IPS-NIHi7 (cell line): ENCODE measurements at regions not wholly inside any gene's neighbourhood (a gene's known extent, or its start where the extent isn't known, plus 50 kb on each side); places are given as distances from the start of the nearest gene placed in this dataset.
"Not testable (repeated sequence)": the region's sequence is repeated elsewhere in the genome, so short reads cannot be mapped to it uniquely, and the experiment has no call there.

Source experiments
- DNase-seq: peaks from one replicate; pipeline ENCODE4 v3.0.0; 2012; ENCODE audit warnings: mixed read lengths; ENCODE audit errors: extremely low spot score

GRCh38 chr1:166305371-166305770, 138.6 kb upstream of the FAM78B start:
- DNase-seq, result no peak

GRCh38 chr1:166307261-166308188, 140.7 kb upstream of the FAM78B start:
- DNase-seq, result no peak

GRCh38 chr1:166316306-166316705, 149.5 kb upstream of the FAM78B start:
- not testable (repeated sequence) for DNase-seq

- DNase-seq, result no peak
These were observed 155.7 kb upstream of the FAM78B start for GRCh38 chr1:166322470-166322869.

- no peak for DNase-seq
These were observed 161.1 kb upstream of the FAM78B start for GRCh38 chr1:166327886-166328285.

GRCh38 chr1:166328956-166329355, 162.2 kb upstream of the FAM78B start:
- DNase-seq, result no peak

GRCh38 chr1:166330096-166330495, 163.3 kb upstream of the FAM78B start:
- peak; percentile 23 for DNase-seq

- DNase-seq, result no peak
These were observed 171.3 kb upstream of the FAM78B start for GRCh38 chr1:166338105-166338504.

- no peak for DNase-seq
These were observed 173.9 kb upstream of the FAM78B start for GRCh38 chr1:166340709-166341108.

GRCh38 chr1:166343276-166343675, 176.5 kb upstream of the FAM78B start:
- DNase-seq, result no peak

GRCh38 chr1:166350490-166350889, 183.7 kb upstream of the FAM78B start:
- peak; percentile 36 for DNase-seq

GRCh38 chr1:166351676-166352075, 184.9 kb upstream of the FAM78B start:
- no peak for DNase-seq

- no peak for DNase-seq
These were observed 186.4 kb upstream of the FAM78B start for GRCh38 chr1:166353213-166353612.

- peak; percentile 65 for DNase-seq
These were observed 187.6 kb upstream of the FAM78B start for GRCh38 chr1:166354406-166354805.

GRCh38 chr1:166365081-166365480, 198.3 kb upstream of the FAM78B start:
- DNase-seq, result no peak

- DNase-seq, result no peak
These were observed 201.2 kb upstream of the FAM78B start for GRCh38 chr1:166368030-166368429.

- DNase-seq, result no peak
These were observed 211.1 kb upstream of the FAM78B start for GRCh38 chr1:166377896-166378295.

GRCh38 chr1:166378805-166379204, 212.0 kb upstream of the FAM78B start:
- DNase-seq, result no peak

GRCh38 chr1:166379447-166379846, 212.6 kb upstream of the FAM78B start:
- no peak for DNase-seq

- DNase-seq, result no peak
These were observed 216.3 kb upstream of the FAM78B start for GRCh38 chr1:166383137-166383536.

- no peak for DNase-seq
These were observed 217.0 kb upstream of the FAM78B start for GRCh38 chr1:166383635-166384346.

GRCh38 chr1:166384948-166385347, 218.1 kb upstream of the FAM78B start:
- DNase-seq, result no peak
